GM19438 (cell line): ENCODE measurements at regions not wholly inside any gene's neighbourhood (a gene's known extent, or its start where the extent isn't known, plus 50 kb on each side); places are given as distances from the start of the nearest gene placed in this dataset.
"Not testable (repeated sequence)": the region's sequence is repeated elsewhere in the genome, so short reads cannot be mapped to it uniquely, and the experiment has no call there.

Experiments used
- ATAC-seq: cut with Tn5 transposase; IDR thresholded peaks from one replicate; pipeline ENCODE4 v1.9.1; 2021; ENCODE audit warnings: low read depth; ENCODE audit not compliant: unreplicated experiment

DNA sequence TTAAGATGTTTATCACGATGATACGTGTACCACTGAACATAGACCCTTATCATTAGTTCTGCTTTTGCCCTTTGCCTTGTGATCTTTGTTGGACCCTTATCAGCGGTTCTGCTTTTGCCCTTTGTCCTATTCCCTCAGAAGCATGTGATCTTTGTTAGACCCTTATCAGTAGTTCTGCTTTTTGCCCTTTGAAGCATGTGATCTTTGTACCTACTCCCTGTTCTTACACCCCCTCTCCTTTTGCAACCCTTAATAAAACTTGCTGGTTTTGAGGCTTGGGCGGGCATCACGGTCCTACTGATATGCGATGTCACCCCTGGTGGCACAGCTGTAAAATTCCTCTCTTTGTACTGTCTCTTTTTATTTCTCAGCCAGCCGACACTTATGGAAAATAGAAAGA is 117.0 kb downstream of the SDHAF3 start:
- ATAC-seq, result not testable (repeated sequence)

DNA sequence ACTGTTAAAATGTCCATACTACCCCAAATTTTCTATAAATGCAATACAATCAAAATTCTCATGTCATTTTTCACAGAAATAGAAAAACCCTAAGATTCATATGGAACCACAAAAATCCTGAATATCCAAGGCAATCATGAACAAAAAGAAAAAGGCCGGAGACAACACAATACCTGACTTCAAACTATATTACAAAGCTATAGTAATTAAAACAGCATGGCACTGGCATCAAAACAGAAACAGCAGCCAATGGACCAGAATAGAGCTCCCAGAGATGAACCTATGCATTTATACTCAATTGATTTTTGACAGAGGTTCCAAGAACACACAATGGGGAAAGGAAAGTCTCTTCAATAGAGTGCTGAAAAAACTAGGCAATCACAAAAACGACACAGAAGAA is 128.8 kb downstream of the SDHAF3 start:
- ATAC-seq, result no peak

DNA sequence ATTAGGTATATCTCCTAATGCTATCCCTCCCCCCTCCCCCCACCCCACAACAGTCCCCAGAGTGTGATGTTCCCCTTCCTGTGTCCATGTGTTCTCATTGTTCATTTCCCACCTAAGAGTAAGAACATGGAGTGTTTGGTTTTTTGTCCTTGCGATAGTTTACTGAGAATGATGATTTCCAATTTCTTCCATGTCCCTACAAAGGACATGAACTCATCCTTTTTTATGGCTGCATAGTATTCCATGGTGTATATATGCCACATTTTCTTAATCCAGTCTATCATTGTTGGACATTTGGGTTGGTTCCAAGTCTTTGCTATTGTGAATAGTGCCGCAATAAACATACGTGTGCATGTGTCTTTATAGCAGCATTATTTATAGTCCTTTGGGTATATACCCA is 140.7 kb downstream of the SDHAF3 start:
- ATAC-seq, result not testable (repeated sequence)

DNA sequence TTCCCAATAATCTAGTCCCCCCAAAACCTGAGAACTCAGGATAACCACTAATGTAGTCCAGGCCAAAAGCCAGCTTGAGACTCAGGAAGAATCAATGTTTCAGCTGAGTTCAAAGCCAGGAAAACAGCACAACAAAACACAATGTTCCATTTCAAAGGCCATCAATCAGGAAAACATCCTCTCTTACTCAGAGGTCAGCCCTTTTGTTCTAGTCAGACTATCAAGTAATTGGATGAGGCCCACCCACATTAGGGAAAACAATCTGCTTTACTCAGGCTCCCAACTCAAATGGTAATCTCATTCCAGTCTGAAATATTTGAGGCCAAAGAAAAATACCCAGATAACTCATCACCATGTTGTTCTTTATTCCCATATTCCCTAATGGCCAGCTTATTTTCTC is 152.2 kb downstream of the SDHAF3 start:
- ATAC-seq, result no peak

DNA sequence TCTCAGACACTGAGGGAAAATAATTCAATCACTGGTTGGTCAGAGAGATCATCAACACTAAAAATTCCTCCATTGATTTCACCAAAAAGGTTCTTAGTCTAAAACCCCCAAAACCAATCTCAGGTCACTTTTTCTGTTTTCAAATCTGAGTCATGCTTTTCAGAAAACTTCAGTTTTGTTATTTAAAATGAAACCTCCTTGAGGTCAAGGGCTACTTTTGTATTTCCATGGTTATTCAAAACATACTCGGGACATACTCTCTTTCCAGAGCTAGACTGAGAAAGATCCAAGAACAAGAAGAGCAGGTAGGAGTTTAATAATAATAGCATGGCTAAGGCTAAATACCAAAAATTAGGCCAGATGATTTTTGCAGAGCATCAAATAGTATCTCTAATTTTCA is 152.8 kb downstream of the SDHAF3 start:
- ATAC-seq, result no peak

GRCh38 chr7:97271619-97272018 is 154.1 kb downstream of the SDHAF3 start:
- ATAC-seq, result no peak

- ATAC-seq, result peak; percentile 90
Measured at GRCh38 chr7:97272237-97272975, 154.9 kb downstream of the SDHAF3 start.

DNA sequence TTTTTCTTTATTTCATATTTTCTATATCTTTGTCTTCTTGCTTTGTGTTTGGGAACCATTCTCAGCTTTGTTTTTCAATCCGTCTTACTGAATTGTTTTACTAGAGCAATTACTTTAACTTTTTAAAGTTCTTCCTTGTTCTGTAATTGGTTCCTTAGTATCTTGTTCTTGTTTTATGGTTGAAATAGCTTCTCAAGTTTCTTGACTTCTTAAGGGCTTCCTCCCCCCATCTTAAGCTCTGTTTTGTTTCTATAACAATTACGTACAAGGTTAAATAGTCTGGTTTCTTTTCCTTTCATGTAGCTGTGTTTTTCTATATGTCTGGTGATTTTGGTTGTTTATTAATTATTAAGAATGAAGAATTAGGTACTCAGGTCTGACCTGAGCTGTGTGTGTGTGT is 158.0 kb downstream of the SDHAF3 start:
- ATAC-seq, result no peak

GRCh38 chr7:97280950-97281349 is 163.5 kb downstream of the SDHAF3 start:
- ATAC-seq, result no peak

DNA sequence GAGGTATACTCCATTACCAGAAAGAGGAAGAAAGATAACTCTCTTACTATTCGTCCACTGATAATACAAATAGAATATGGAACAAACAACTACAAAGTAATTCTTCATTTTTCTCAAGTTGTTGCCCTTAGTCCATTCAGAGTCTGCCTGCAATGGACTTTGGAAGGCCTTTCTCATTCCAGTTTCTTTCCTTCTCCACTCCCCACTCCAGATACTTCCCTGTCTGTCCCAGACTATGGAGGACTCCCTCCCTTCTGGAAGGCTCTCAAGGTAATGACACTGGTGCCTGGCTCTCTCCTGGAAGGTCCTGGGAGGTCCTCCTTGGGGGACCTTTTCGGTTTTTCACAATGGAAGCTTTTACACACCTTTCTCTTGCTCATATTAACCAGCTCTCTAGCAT is 167.8 kb downstream of the SDHAF3 start:
- ATAC-seq, result no peak

DNA sequence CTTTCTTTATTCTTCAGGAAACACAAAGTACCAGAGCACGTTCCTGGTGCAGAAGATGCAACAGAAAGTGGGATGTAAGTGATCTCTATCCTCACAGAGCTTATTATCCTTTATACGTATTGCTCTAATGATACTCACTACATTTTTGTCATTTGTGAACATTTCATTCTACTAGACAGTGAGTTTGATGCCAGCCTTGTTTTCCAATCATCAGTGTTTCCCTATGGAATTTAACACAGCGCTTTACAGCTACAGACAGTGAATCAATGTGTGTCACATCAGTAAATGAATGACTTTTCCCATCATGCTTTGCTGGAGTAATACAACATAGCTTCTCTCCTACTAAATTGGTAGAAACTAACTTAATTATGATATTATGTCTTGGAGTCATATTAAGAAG is 175.5 kb downstream of the SDHAF3 start:
- ATAC-seq, result no peak

DNA sequence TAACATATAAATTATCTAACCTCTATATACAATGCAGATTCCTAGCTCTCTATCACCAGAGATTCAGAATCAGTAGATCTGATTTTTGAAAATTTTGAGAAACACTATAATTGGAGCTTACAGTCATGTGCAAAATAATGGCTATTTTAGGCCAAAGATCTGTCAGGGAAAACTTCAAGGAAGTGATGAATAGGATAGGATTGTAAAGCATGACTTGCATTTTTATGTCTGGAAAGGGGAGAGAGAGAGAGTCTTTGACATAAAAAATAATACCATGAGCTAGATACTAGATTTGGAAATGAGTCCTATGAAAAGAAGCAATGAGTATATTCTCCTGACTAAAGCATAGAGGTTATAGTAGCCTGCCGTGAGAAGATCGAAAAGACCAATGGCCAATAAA is 181.1 kb downstream of the SDHAF3 start:
- no peak for ATAC-seq

GRCh38 chr7:97305589-97305988 is 188.1 kb downstream of the SDHAF3 start:
- no peak for ATAC-seq

GRCh38 chr7:97307521-97308108 is 190.1 kb downstream of the SDHAF3 start:
- no peak for ATAC-seq

DNA sequence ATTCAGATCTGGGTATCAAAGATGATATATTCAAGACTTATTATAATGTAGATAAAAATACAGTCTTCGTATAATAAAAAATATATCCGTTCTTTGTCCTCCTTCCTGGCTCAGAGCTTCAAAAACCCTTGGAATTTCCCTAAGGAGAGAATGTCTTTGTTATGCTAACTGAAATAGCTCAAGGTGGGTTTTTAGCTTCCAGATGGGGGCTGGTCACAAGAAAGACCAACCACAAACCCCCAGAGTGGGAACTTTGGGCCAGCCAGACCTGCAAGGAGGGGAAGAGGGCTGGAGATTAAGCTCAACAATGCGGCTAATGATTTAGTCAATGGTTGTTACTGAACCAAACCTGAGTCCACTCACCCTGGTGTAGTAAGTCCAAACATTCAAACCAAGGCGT is 196.4 kb downstream of the SDHAF3 start:
- no peak for ATAC-seq

DNA sequence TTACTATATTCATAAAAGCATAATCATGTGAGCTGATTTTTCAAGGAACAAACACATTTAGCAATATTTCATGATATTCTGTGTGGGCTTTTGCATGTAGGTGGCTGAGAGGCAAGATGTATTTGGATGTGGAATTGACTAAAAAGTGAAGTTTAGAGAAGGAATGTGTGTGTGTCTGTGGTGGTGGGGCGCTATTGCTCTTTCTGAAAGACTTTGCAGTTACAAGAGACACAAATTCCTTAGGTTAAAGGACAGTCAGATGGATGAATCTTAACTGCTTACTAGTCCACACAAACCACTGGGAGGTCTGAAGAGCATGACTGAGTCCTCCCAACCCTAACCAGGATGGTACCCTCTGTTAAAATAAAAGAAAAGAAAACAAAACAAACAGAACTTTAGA is 200.1 kb downstream of the SDHAF3 start:
- ATAC-seq, result no peak

DNA sequence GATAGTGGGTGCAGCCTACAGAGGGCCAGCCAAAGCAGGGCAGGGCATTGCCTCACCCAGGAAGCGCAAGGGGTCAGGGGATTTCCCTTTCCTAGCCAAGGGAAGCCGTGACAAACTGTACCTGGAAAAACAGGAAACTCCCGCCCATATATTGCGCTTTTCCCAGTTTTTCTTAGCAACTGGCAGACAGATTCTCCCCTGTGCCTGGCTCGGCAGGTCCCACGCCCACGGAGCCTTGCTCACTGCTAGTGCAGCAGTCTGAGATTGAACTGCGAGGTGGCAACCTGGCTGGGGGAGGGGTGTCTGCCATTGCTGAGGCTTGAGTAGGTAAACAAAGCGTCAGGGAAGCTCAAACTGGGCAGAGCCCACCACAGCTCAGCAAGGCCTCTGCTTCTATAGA is 212.4 kb downstream of the SDHAF3 start:
- ATAC-seq, result not testable (repeated sequence)

DNA sequence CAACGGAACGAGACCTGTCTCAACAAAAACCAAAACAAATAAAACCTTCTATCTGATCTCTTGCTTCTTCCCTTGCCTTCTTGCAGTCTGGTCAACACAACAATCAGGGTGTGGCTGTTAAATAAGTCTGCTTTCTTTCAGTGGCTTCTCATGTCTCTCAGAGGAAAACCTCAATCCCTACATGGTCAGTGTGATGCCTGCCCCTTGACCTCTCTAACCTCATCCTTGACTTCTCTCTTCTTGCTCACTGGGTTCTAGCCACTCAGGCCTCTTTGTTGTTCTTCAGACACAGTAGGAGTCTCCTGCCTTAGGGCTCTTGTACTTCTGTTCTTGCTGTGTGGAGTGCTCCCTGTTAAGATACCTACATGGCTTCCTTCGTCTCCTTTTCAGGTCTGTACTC is 220.4 kb downstream of the SDHAF3 start:
- ATAC-seq, result no peak

DNA sequence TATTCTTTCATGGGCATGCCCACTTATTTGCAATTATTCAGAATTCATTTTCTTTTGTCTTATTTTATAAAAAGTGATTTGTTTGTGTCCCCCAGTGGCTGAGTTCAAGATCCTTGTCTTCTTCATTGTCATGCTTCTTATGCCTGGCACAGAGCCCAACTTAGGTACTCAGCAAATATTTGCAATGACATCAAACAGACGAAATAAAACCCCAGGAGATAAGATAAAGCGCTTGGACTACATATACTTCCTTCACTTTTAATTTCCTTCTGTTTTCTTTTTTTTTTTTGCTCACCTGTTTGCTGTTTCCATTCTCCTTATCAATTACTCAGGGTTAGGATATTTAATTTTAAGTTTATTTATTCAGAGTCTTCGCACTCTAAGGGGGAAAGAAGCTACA is 225.0 kb downstream of the SDHAF3 start:
- ATAC-seq, result no peak

- no peak for ATAC-seq
Measured at GRCh38 chr7:97346349-97346748, 228.9 kb downstream of the SDHAF3 start.

DNA sequence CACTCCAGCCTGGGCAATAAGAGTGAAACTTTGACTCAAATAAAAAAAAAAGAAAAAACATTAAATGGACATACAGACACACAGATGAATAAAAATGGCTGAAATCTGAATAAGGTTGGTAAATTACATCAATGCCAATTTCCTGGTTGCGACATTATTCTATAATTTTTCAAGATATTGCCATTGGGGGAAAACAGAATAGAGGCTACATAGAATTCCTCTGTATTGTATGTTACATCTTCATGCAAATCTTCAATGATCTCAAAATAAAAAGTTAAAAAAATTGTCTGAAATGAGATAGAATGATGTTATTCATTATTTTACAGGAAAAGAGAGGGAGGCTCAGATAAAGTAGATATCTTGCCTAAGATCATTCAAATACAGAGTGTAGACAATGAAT is 234.0 kb downstream of the SDHAF3 start:
- no peak for ATAC-seq

DNA sequence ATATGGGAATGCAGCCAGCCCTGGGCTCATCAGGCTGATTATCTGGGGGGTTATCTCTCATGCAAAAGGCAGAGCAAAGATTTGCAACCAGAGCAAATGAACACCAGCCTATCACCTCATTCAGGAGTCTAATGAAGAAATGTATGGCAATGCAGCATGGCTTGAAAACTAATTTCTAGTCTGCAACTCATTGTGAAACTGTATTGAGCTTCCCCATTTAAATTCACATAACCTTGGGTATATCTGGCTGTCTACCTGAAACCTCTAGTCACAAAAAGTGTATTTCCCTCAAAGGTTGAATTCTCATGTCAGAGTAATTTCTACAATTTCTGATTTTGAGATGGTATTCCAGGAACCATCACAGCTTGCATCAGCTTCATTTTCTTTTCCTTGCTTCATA is 240.0 kb downstream of the SDHAF3 start:
- no peak for ATAC-seq

DNA sequence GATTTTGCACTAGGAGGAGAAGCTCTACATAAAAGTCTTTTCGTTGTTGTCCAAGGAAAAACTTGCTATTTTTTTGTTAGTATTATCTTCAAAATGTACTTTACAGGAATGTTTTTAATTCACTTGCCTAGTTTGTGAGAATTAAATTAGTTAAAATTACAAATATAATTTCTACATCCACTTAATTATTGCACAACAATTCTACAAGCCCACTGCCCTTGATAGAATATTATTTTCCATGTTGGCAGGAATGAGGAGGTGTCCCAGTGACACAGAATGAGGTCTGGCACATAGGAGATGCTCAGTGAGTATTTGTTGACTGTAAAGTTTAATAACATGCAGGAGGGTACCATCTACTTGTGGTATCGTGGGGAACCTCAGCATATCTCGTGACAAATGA is 255.4 kb downstream of the SDHAF3 start:
- no peak for ATAC-seq
